Spleen (tissue), 11 donors: ENCODE measurements at regions not wholly inside any gene's neighbourhood (a gene's known extent, or its start where the extent isn't known, plus 50 kb on each side); places are given as distances from the start of the nearest gene placed in this dataset.
"Not testable (repeated sequence)": the region's sequence is repeated elsewhere in the genome, so short reads cannot be mapped to it uniquely, and the experiment has no call there.

ENCODE experiments used
- DNase-seq: peaks from one replicate; pipeline ENCODE4 v3.0.0-alpha.2; 2020
- H3K27ac ChIP-seq, 8 donors: fragments of 200-600 bp; sonication (generic) in 7 of 8; 1 replicate in 4 of 8; 2 replicates in 4 of 8; pipeline versions ENCODE4 v1.5.0 to v1.8.0; 2016 to 2021; ENCODE audit warnings: inconsistent platforms in 4 of 8, mild to moderate bottlenecking in 4 of 8, moderate library complexity in 1 of 8
- H3K27me3 ChIP-seq, 7 donors: fragments of 200-600 bp; sonication (generic) in 6 of 7; replicated peaks in 1 of 7; 1 replicate in 4 of 7; 2 replicates in 3 of 7; pipeline versions ENCODE4 v1.5.0 to v1.8.0; 2016 to 2021; ENCODE audit warnings: inconsistent platforms in 3 of 7, mild to moderate bottlenecking in 1 of 7
- H3K36me3 ChIP-seq, 6 donors: fragments of 200-600 bp; sonication (generic) in 5 of 6; 1 replicate in 4 of 6; 2 replicates in 2 of 6; pipeline versions ENCODE4 v1.5.0 to v1.8.0; 2016 to 2021; ENCODE audit warnings: inconsistent platforms in 2 of 6
- H3K4me1 ChIP-seq, 6 donors: fragments of 200-600 bp; sonication (generic) in 5 of 6; 1 replicate in 3 of 6; 2 replicates in 3 of 6; pipeline versions ENCODE4 v1.5.0 to v1.8.0; 2016 to 2021; ENCODE audit warnings: inconsistent platforms in 3 of 6
- H3K4me3 ChIP-seq, 8 donors: fragments of 200-600 bp; sonication (generic) in 7 of 8; 1 replicate in 4 of 8; 2 replicates in 4 of 8; pipeline versions ENCODE4 v1.5.0 to v1.8.0; 2016 to 2021; ENCODE audit warnings: inconsistent platforms in 4 of 8, mild to moderate bottlenecking in 4 of 8, moderate library complexity in 2 of 8
- H3K9me3 ChIP-seq, 8 donors: fragments of 200-600 bp; sonication (generic) in 7 of 8; 1 replicate in 4 of 8; 2 replicates in 4 of 8; pipeline versions ENCODE4 v1.5.0 to v1.8.0; 2016 to 2021; ENCODE audit warnings: inconsistent platforms in 4 of 8
- POLR2A ChIP-seq, 3 donors: fragments of 450-650 bp; IDR thresholded peaks; one replicate each; pipeline ENCODE4 v1.5.1; 2017; ENCODE audit warnings: antibody characterized with exemption in 3 of 3, mild to moderate bottlenecking in 1 of 3
- POLR2AphosphoS5 ChIP-seq, 3 donors: sonication (generic); formaldehyde crosslinking; IDR thresholded peaks; one replicate each; pipeline ENCODE4 v1.5.1; 2017; ENCODE audit warnings: antibody characterized with exemption in 3 of 3
- whole genome bisulfite sequencing, 5 donors: extraction: QIAGEN DNeasy Blood & Tissue Kit in 3 of 5; methylation state at CpG; one replicate each; pipeline versions ENCODE4 v1.1.5 to v1.1.7; 2013 to 2018; 5-methylcytosine and 5-hydroxymethylcytosine counted together
- intact Hi-C: fragments of 100-400 bp; cut with DNase I; formaldehyde crosslinking; loops from one replicate; pipeline ENCODE4 v1.15.0; 2023; ENCODE audit warnings: low total_unique reads
- TF ChIP-seq, protein P1 (sequence below), 11 experiments: fragments of 200-600 bp in 7 of 11; fragments of 450-650 bp in 4 of 11; sonication (generic) in 4 of 11; IDR thresholded peaks in 8 of 11; conservative IDR thresholded peaks in 3 of 11; 1 replicate in 7 of 11; 2 replicates in 4 of 11; pipeline versions ENCODE4 v1.4.0 to v1.8.0; 2016 to 2021; ENCODE audit warnings: antibody characterized with exemption in 11 of 11, inconsistent platforms in 4 of 11, mild to moderate bottlenecking in 1 of 11
- donor health status: healthy with polysubstance abuse.
- donor health status: DM: no; HTN: no; CAD: no; lungs with moderate emphysema.
- donor health status: DM: no; HTN: no; CAD: no.
- donor health status: Bipolar disorder and iron deficiency.
- donor health status: healthy.
- donor health status: DM: no; HTN: no; CAD: no.
- donor health status: DM: yes; HTN: yes; CAD: no.

DNA sequence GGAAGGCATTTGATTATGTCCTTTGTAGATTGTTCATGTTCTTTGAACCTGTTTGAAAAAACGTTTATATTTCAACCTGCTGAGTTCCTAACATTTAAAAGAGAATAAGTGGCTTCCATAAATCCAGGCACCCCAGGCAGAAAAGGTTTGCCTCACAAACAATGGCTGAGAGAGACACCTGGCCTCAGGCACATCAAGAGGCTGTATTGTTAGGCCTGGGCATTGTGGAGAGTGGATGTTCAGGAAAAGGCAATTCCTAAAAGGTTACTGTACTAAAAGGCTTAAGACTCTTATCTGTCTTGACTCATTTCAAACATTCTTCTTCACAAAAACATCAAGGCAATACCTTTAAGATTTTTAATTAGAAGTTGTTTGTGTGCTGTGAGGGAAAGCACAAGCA is 811.7 kb downstream of the PRIM2 start:
- DNase-seq: not testable (repeated sequence)
- WGBS, 5 donors: 0 to 5% (median 0%) methylated on average over 1 of the region's 1 CpG

DNA sequence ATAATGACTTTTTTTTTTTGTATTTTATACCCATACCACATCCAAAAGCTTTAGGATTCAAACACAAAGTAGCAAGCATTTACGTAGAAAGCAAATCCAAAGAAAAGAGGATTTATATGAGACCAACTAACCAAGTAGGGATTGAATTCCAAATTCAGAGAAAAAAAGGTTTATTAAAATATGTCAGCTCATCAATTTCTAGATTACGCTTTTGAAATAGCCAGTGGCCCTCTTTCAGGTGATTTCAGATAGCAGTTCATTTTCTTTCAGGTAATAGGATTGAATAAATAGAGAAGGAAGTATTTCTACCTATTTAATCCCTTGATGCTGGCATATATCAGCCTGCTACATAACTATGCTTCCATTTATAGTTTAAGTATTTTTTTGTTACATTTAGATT is 822.3 kb downstream of the PRIM2 start:
- WGBS, 5 donors: 82 to 92% (median 87%) methylated on average over 2 of the region's 2 CpGs
- H3K36me3 ChIP-seq, H3K4me1 ChIP-seq, H3K9me3 ChIP-seq, H3K27ac ChIP-seq, H3K27me3 ChIP-seq, intact Hi-C loops, DNase-seq, H3K4me3 ChIP-seq: not testable (repeated sequence)

More for the DNA sequence above, 811.7 kb downstream of the PRIM2 start:
- intact Hi-C loops, H3K36me3 ChIP-seq, H3K27ac ChIP-seq, H3K4me3 ChIP-seq, H3K27me3 ChIP-seq, H3K4me1 ChIP-seq: not testable (repeated sequence)
- peaks cover 0 to 18% (median 8%) of the 10 kb centered on the region in 8 donors for H3K9me3 ChIP-seq

DNA sequence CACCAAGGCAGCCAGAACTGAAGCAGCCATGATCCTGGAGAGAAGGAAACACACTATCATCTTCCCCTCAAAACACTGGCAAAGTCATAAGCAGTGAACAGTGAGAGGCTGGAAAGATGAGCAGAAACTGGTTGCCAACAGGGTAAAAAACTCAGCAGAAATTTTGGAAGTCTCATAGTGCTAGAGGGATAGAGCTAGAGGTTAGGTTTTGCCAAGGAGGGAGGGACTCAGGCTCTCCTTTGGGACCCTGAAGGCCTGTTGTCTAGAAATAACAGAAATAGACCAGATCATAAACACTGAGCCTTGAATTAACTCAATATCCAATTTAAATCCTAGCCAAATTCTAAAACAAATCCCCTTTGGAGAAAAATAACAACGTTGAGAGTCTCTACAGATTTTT is 853.6 kb downstream of the PRIM2 start:
- intact Hi-C loops, H3K4me3 ChIP-seq: not testable (repeated sequence)
- WGBS, 5 donors: 55 to 69% (median 64%) methylated on average over 1 of the region's 1 CpG

DNA sequence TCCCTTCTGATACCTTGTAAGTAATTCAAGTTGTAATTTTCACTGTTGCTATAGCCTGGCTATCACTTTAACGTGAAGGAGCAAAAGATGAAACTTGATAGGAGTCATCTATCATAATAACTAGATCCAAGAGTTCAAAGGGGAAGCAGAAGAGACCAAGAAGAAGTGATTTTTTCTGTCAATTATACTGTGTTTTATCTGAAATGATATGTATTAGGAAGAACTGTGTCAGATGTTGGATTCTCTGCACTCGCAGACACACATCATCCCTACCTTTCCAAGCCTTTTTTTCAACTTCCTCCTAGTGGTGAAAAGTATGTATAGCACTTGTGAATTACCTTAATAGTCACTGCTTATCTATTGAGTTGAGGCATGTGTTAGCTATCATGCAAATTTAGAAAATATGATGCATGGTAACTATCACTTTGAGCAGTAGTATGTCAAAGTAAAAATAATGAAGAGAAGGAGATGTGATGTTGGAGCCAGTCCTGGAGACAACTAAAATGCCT is 864.2 kb downstream of the PRIM2 start:
- H3K27me3 ChIP-seq, H3K4me3 ChIP-seq, H3K9me3 ChIP-seq, H3K27ac ChIP-seq, H3K36me3 ChIP-seq, H3K4me1 ChIP-seq, DNase-seq, intact Hi-C loops: not testable (repeated sequence)
- WGBS, 5 donors: 52 to 64% (median 59%) methylated on average over 2 of the region's 2 CpGs

More for the DNA sequence above, 853.6 kb downstream of the PRIM2 start:
- not testable (repeated sequence) for H3K4me1 ChIP-seq, H3K27ac ChIP-seq, H3K36me3 ChIP-seq, DNase-seq, H3K27me3 ChIP-seq, H3K9me3 ChIP-seq

DNA sequence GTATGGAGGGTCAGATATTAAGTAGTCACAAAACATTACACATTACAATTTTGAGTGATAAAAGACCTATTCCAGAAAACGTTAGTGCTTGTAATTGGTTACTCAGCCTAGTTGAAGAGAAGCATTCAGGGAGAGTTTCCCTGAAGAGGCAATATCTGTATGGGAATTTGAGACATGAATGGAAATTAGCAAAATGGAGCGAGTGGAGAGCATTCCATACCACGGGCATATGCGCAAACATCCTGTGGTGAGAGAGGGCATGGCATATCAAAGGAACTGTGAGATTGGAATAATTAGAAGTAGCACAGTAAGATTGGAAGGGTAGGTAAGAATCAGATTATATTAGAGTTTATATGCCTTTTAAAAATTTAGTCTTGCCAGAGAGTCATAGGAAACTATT is 867.9 kb downstream of the PRIM2 start:
- WGBS, 5 donors: 79 to 94% (median 85%) methylated on average over 3 to 4 of the region's 4 CpGs
- not testable (repeated sequence) for H3K27me3 ChIP-seq

DNA sequence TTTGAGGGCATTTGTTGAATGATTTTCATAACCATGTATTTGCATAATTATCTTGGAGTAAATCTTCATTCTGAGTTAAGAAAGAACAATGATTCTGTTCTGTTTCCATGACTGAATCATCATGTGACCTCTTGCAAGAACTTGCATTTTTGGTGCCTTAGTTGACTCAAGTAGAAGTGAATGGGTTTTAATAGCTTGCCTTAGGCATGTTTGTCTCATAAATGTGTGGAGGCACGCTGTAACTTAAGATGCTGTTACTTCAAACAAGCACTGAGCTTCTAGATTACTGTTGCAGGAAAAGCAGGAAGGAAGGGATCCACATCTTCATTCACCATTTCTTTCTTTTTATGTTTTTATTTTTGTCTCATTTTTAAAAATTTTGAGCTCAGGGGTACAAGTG is 875.8 kb downstream of the PRIM2 start:
- 64 to 76% (median 73%) methylated on average over 1 of the region's 1 CpG for WGBS, 5 donors
- H3K27ac ChIP-seq, H3K4me1 ChIP-seq, H3K36me3 ChIP-seq, intact Hi-C loops, H3K27me3 ChIP-seq, H3K4me3 ChIP-seq, DNase-seq: not testable (repeated sequence)
- peaks cover 0 to 19% (median 9%) of the 10 kb centered on the region in 8 donors for H3K9me3 ChIP-seq

More for the DNA sequence above, 867.9 kb downstream of the PRIM2 start:
- H3K4me1 ChIP-seq, H3K9me3 ChIP-seq, H3K36me3 ChIP-seq, H3K4me3 ChIP-seq, H3K27ac ChIP-seq, intact Hi-C loops, DNase-seq: not testable (repeated sequence)

DNA sequence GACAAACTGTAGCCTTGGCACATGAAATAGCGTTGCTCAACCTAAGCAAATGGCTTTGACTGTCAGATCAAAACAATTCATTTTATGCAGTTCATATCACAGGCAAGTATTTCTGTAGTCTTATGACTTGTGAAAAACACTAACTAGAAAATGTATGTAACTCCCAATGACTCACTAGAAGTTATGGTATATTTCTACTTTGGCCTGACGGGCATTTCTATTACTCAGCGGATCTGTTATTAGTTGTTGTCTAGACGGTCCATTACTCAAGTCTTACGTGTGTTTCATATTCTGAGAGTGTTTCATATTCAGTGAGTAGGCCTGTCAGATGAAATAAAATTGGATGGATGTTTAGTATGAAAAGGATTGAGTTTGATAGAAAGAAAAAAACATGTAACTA is 880.9 kb downstream of the PRIM2 start:
- Histone ChIP-seq H3K27ac (no peak overlapping the region), H3K27me3 (no peaks in the 10 kb centered on the region), H3K4me1 (no peaks in the 10 kb centered on the region), H3K36me3 (no peaks in the 10 kb centered on the region), H3K9me3 (peaks cover 0 to 6% (median 0%) of the 10 kb centered on the region in 8 donors), H3K4me3 (no peak overlapping the region)
- TF ChIP-seq POLR2AphosphoS5 (IDR thresholded peaks at IDR 0.05) (no peak), POLR2A (IDR thresholded peaks at IDR 0.05) (no peak)
- TF ChIP-seq, protein P1, sequence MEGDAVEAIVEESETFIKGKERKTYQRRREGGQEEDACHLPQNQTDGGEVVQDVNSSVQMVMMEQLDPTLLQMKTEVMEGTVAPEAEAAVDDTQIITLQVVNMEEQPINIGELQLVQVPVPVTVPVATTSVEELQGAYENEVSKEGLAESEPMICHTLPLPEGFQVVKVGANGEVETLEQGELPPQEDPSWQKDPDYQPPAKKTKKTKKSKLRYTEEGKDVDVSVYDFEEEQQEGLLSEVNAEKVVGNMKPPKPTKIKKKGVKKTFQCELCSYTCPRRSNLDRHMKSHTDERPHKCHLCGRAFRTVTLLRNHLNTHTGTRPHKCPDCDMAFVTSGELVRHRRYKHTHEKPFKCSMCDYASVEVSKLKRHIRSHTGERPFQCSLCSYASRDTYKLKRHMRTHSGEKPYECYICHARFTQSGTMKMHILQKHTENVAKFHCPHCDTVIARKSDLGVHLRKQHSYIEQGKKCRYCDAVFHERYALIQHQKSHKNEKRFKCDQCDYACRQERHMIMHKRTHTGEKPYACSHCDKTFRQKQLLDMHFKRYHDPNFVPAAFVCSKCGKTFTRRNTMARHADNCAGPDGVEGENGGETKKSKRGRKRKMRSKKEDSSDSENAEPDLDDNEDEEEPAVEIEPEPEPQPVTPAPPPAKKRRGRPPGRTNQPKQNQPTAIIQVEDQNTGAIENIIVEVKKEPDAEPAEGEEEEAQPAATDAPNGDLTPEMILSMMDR (IDR thresholded peaks at IDR 0.05 in 8 of 11, conservative IDR thresholded peaks at IDR 0.05 in 3 of 11): no peak
- DNase-seq: no peak
- WGBS, 5 donors: 78 to 87% (median 86%) methylated on average over 5 of the region's 5 CpGs
- intact Hi-C loops: no loop called here

DNA sequence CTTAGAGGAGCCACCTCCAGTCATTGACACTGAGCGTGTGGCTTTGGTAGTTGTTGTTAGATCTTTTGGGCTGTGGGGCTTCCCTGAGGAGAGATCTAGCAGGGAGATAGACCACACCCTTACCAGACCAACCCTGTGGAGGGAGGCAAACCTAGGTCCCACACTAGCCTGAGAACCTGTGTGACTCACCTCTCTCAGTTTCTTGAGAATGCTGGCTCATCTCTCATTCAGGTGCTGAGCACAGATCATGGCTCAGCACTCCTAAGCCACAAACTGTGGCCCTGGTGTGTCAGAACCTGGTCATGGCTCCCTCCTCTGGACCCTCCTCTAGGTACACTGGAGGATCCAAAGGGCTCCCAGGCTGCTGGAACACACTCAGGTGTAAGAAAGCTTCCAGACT is 919.7 kb downstream of the PRIM2 start:
- intact Hi-C loops, DNase-seq, H3K27me3 ChIP-seq, H3K4me1 ChIP-seq, H3K4me3 ChIP-seq, H3K36me3 ChIP-seq, H3K27ac ChIP-seq: not testable (repeated sequence)
- 50 to 100% (median 88%) methylated on average over 1 of the region's 1 CpG for WGBS, 5 donors
- H3K9me3 ChIP-seq: peaks cover 0 to 65% (median 39%) of the 10 kb centered on the region in 8 donors

DNA sequence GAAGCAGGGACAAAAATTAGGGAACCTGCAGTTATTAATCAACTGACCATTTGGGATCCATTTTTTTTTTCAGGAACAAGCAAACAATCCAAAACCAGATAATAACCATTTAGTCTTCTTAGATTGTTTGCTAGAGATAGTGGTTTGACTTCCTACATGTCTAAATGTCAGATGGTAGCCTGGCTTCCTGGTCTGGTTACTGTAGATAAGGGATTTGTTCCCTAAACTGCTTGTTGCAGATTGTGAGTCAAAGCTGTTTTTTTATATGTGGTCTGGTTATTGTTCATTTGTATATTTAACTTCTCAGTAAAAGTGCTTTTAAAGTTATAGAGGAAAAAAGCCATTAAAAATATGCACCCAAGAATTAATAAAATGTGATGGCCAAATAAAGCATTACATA is 921.0 kb downstream of the PRIM2 start:
- intact Hi-C loops, H3K36me3 ChIP-seq, H3K27ac ChIP-seq, H3K27me3 ChIP-seq, H3K4me1 ChIP-seq, DNase-seq, H3K4me3 ChIP-seq: not testable (repeated sequence)
- peaks cover 0 to 62% (median 32%) of the 10 kb centered on the region in 8 donors for H3K9me3 ChIP-seq

DNA sequence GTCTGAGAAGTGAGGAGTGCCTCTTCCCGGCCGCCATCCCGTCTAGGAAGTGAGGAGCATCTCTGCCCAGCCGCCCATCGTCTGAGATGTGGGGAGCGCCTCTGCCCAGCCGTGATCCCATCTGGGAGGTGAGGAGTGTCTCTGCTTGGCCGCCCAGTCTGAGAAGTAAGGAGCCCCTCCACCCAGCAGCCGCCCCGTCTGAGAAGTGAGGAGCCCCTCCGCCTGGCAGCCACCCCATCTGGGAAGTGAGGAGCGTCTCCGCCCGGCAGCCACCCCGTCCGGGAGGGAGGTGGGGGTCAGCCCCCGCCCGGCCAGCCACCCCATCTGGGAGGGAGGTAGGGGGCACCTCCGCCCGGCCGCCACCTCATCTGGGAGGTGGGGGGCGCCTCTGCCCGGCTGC is 940.2 kb downstream of the PRIM2 start:
- 88 to 94% (median 93%) methylated on average over 8 to 23 of the region's 23 CpGs for WGBS, 5 donors
- H3K36me3 ChIP-seq, H3K27ac ChIP-seq, intact Hi-C loops, H3K4me3 ChIP-seq, H3K27me3 ChIP-seq, H3K4me1 ChIP-seq: not testable (repeated sequence)
- DNase-seq: peak; percentile 63
- peaks cover 0 to 72% (median 35%) of the 10 kb centered on the region in 8 donors for H3K9me3 ChIP-seq
